ENCODE measurements at regions not wholly inside any gene's neighbourhood (a gene's known extent, or its start where the extent isn't known, plus 50 kb on each side); places are given as distances from the start of the nearest gene placed in this dataset.
"Not testable (repeated sequence)": the region's sequence is repeated elsewhere in the genome, so short reads cannot be mapped to it uniquely, and the experiment has no call there.

DNA sequence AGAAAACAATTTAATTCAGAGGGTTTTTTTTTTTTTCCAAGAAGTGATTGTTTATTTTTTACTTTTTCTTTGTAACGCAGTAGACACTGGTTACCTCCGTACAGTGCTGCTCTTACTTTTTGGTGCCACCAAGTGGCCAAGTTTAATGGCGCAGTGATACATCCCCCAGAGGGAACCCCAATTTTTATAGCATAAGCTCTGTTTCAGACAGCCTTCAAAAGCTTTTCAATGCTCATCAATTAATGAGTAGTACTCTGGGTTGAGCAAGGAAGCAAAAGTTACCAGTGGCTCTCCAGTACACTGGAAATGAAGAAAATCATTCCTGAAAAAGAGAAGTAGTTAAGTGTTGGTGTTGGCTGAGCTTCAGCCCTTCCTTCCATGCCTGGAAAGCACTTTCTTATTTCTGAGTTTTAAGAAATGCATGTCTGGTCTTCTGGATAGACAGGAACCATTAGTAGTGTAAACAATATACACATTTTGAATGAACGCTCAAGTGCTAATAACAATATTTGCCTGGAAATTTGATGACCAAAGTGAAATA lies 129.1 kb upstream of the SMLR1 start:
- CTCF ChIA-PET, result interaction anchor here (0.6 to 2.9 kb wide), 68 partner anchors 11 to 830 kb away, joined by 3 to 55 read pairs (median 4); partner anchors contain the start of genes SAMD3 and TMEM200A
- Mint-ChIP-seq H3K4me1 (ENCODE audit: low read depth) (peaks cover 56% of the 10 kb centered on the region), H3K27me3 (ENCODE audit: low read depth) (no peaks in the 10 kb centered on the region), H3K4me3 (no peak overlapping the region), H3K9me3 (ENCODE audit: insufficient read depth) (peaks cover 15% of the 10 kb centered on the region), H3K36me3 (ENCODE audit: low read depth) (peaks cover 46% of the 10 kb centered on the region), H3K27ac (peak overlapping the region; percentile 80)
- POLR2A ChIA-PET, result interaction anchor here (1.2 to 1.3 kb wide), 2 partner anchors 185 to 376 kb away, joined by 3 to 4 read pairs; no protein-coding TSS in a partner anchor
- ATAC-seq, result peak; percentile 99
- DNase-seq, result peak; percentile 85

DNA sequence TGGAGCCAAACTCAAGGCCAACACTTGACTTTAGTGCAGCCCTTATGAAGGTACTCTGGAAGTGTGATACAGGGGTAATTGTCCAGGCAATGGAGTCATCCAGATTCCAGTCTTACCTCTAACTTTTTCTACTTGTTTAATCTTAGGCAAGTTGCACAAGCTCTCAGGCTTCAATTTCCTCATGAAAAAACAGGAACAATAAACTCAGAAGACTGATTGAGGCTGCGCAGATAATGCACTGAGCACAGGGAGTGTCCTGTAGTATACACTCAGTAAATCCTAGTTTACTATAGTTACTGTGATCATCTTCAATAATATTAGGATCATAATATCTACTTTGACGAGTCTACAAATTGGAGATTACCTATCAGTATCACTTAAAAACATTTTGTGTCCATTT lies 127.5 kb upstream of the SMLR1 start:
- ChIA-PET POLR2A (no interaction called here), CTCF (interaction anchor here (1.1 to 2.9 kb wide), 7 partner anchors 73 to 477 kb away, joined by 3 to 43 read pairs (median 7); partner anchors contain the start of gene SAMD3)
- no peak overlapping the region for H3K27ac Mint-ChIP-seq
- H3K9me3 Mint-ChIP-seq (ENCODE audit: insufficient read depth), result peaks cover 15% of the 10 kb centered on the region
- ATAC-seq, result no peak
- no peak overlapping the region for H3K4me3 Mint-ChIP-seq
- peaks cover 56% of the 10 kb centered on the region for H3K36me3 Mint-ChIP-seq (ENCODE audit: low read depth)
- H3K4me1 Mint-ChIP-seq (ENCODE audit: low read depth), result peaks cover 48% of the 10 kb centered on the region
- H3K27me3 Mint-ChIP-seq (ENCODE audit: low read depth), result no peaks in the 10 kb centered on the region
- DNase-seq, result no peak

DNA sequence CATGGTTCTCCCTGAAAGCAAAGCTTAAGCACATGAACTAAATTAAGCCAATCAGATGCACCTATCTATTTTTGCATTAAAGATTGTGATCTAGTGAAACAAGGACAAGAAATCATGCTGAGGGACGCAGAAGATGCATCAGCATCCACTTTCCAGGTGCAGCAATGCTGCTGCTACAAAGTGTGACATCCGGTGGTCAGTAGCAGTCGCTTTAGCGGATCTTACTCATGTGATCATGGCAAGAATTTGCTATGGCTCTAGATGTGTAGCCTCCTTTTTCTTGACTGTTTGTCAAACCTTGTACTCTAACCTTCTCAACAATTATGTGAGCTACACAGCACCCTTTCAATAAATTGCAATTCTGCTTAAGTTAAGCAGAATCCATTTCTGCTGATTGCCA lies 126.8 kb upstream of the SMLR1 start:
- POLR2A ChIA-PET, result no interaction called here
- Mint-ChIP-seq H3K27ac (no peak overlapping the region), H3K27me3 (ENCODE audit: low read depth) (no peaks in the 10 kb centered on the region)

DNA sequence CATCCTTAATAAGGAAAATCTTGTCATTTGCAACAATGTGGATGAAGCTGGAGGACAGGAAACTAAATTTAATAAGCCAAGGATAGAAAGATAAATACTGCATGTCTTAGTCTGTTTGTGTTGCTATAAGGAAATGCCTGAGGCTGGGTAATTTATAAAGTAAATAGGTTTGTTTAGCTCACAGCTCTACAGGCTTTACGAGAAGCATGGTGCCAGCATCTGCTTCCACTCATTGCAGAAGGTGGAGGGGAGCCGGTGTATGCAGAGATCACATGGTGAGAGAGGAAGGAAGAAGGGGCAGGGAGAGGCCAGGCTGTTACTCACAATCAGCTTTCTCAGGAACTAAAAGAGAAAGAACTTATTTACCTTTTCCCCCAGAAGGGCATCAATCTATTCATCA lies 118.9 kb upstream of the SMLR1 start:
- ChIA-PET CTCF (interaction anchor here (2.5 kb wide), 1 partner anchor 10 kb away, joined by 12 read pairs; no protein-coding TSS in a partner anchor), POLR2A (no interaction called here)
- Mint-ChIP-seq H3K27ac (no peak overlapping the region), H3K9me3 (ENCODE audit: insufficient read depth) (peaks cover 12% of the 10 kb centered on the region), H3K27me3 (ENCODE audit: low read depth) (no peaks in the 10 kb centered on the region), H3K36me3 (ENCODE audit: low read depth) (peaks cover 27% of the 10 kb centered on the region), H3K4me1 (ENCODE audit: low read depth) (peaks cover 14% of the 10 kb centered on the region), H3K4me3 (no peak overlapping the region)
- ATAC-seq (no peak), DNase-seq (no peak)

More for the DNA sequence above, 126.8 kb upstream of the SMLR1 start:
- DNase-seq (no peak), ATAC-seq (no peak)
- no peak overlapping the region for H3K4me3 Mint-ChIP-seq
- H3K9me3 Mint-ChIP-seq (ENCODE audit: insufficient read depth), result peaks cover 15% of the 10 kb centered on the region
- H3K4me1 Mint-ChIP-seq (ENCODE audit: low read depth), result peaks cover 48% of the 10 kb centered on the region
- CTCF ChIA-PET, result interaction anchor here (0.9 to 2.9 kb wide), 5 partner anchors 16 to 374 kb away, joined by 3 to 43 read pairs (median 6); no protein-coding TSS in a partner anchor
- peaks cover 58% of the 10 kb centered on the region for H3K36me3 Mint-ChIP-seq (ENCODE audit: low read depth)

DNA sequence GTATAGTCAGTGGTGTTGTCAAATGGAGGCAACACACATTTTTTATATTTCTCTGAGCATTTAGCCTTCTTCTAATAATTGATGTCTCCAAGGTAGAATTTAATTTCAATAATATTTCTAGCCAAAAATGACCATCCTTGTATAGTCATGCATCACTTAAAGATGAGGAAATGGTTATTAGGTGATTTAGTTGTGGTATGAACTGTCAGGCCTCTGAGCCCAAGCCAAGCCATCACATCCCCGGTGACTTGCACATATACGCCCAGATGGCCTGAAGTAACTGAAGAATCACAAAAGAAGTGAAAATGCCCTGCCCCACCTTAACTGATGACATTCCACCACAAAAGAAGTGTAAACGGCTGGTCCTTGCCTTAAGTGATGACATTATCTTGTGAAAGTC lies 115.6 kb upstream of the SMLR1 start:
- H3K36me3 Mint-ChIP-seq (ENCODE audit: low read depth); H3K9me3 Mint-ChIP-seq (ENCODE audit: insufficient read depth); CTCF ChIA-PET; POLR2A ChIA-PET; DNase-seq; ATAC-seq; H3K27me3 Mint-ChIP-seq (ENCODE audit: low read depth); H3K4me3 Mint-ChIP-seq; H3K27ac Mint-ChIP-seq: not testable (repeated sequence)
- peaks cover 23% of the 10 kb centered on the region for H3K4me1 Mint-ChIP-seq (ENCODE audit: low read depth)

DNA sequence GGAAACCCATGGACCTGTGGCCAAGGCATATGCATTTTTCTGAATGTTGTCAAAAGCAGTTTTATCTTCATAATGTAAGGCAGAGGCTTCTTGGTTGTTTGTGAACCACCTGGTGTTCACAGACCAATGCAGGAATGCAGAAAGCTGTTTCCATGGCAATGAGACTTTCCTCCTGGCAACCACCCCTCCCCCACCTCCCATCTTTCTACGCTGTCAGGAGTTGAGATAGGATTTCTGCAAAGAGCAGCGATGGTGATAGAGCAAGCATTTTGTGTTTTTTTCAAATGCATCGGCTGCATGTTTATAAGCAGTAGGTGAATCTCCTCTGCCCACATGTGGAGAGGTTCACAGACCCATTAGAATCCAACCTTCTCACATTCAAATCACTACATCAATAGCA lies 114.1 kb upstream of the SMLR1 start:
- CTCF ChIA-PET, result no interaction called here
- H3K27ac Mint-ChIP-seq, result no peak overlapping the region
- no peak overlapping the region for H3K4me3 Mint-ChIP-seq
- peaks cover 13% of the 10 kb centered on the region for H3K36me3 Mint-ChIP-seq (ENCODE audit: low read depth)
- POLR2A ChIA-PET, result no interaction called here
- DNase-seq (no peak), ATAC-seq (no peak)
- H3K4me1 Mint-ChIP-seq (ENCODE audit: low read depth), result peaks cover 33% of the 10 kb centered on the region
- H3K27me3 Mint-ChIP-seq (ENCODE audit: low read depth), result no peaks in the 10 kb centered on the region
- H3K9me3 Mint-ChIP-seq (ENCODE audit: insufficient read depth), result peaks cover 7% of the 10 kb centered on the region

DNA sequence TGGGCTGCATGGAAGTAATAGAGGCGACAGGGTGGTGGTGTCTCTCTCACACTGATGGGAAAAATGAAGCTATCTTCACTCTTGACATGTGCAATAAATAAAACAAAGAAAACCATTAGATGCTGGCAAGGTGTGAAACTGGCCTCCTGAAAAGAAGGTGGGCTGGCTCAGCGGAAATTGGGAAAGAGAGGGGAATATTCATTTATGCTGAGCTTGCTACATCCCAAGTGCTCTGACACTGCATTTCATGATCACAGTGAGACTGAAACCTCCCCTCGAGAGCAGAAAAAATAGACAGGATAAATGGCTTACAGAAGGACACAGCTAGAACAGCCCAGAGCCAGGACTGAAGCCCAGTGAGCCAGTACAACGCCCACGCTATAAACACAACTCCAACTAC lies 112.1 kb upstream of the SMLR1 start:
- Mint-ChIP-seq H3K36me3 (ENCODE audit: low read depth) (peaks cover 27% of the 10 kb centered on the region), H3K9me3 (ENCODE audit: insufficient read depth) (peaks cover 9% of the 10 kb centered on the region), H3K27ac (no peak overlapping the region), H3K4me1 (ENCODE audit: low read depth) (peaks cover 41% of the 10 kb centered on the region), H3K4me3 (no peak overlapping the region), H3K27me3 (ENCODE audit: low read depth) (no peaks in the 10 kb centered on the region)
- no peak for ATAC-seq
- DNase-seq, result no peak
- ChIA-PET CTCF (interaction anchor here (0.6 to 1.3 kb wide), 2 partner anchors 31 to 415 kb away, joined by 3 read pairs; no protein-coding TSS in a partner anchor), POLR2A (no interaction called here)

DNA sequence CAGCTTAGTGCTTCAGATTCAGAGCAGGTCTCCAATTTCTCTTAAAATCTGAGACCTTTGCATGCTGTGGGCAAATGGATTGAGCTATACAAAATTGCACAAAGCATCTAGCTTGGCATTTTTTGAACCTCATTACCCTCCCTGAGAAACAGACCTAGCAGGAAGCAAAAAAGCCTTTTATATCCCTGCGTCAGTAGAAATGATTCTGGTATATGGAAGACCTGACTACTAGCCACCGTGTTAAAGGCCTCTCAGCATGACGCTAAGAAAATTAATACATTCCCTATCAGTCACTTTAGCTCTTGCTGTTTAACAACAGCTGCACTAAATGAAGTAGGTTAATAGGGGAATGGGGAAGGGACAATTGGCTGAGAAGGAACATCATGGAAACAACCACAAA lies 110.7 kb upstream of the SMLR1 start:
- Mint-ChIP-seq H3K27ac (no peak overlapping the region), H3K4me3 (no peak overlapping the region), H3K27me3 (ENCODE audit: low read depth) (no peaks in the 10 kb centered on the region), H3K4me1 (ENCODE audit: low read depth) (peaks cover 48% of the 10 kb centered on the region), H3K36me3 (ENCODE audit: low read depth) (peaks cover 27% of the 10 kb centered on the region), H3K9me3 (ENCODE audit: insufficient read depth) (peaks cover 9% of the 10 kb centered on the region)
- POLR2A ChIA-PET, result no interaction called here
- no peak for ATAC-seq
- DNase-seq, result no peak
- CTCF ChIA-PET, result interaction anchor here (0.9 to 2.0 kb wide), 3 partner anchors 15 to 33 kb away, joined by 3 to 9 read pairs (median 6); no protein-coding TSS in a partner anchor

DNA sequence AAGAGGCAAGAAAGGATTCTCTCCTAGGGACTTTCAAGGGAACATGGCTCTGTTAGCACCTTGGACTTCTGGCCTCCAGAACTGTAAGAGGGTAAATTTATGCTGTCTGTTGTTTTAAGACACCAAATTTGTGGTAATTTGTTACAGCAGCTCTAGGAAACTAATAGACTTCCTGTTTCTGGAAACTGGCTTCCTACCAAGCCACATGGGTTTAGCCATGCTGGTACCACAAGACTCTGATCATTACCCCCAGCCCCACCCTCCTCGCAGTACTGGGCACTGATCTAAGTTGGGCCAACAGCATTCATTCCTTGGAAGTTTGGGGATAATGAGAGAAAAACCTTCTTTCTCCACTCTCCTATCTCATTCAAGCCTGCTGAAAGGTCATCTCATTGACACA lies 109.5 kb upstream of the SMLR1 start:
- DNase-seq (peak; percentile 31), ATAC-seq (peak; percentile 70)
- H3K9me3 Mint-ChIP-seq (ENCODE audit: insufficient read depth), result peaks cover 9% of the 10 kb centered on the region
- ChIA-PET POLR2A (no interaction called here), CTCF (interaction anchor here (2.0 kb wide), 1 partner anchor 19 kb away, joined by 9 read pairs; no protein-coding TSS in a partner anchor)
- H3K27me3 Mint-ChIP-seq (ENCODE audit: low read depth), result no peaks in the 10 kb centered on the region
- H3K27ac Mint-ChIP-seq, result peak overlapping the region; percentile 71
- peaks cover 30% of the 10 kb centered on the region for H3K36me3 Mint-ChIP-seq (ENCODE audit: low read depth)
- H3K4me1 Mint-ChIP-seq (ENCODE audit: low read depth), result peaks cover 49% of the 10 kb centered on the region
- H3K4me3 Mint-ChIP-seq, result peak overlapping the region; percentile 26

DNA sequence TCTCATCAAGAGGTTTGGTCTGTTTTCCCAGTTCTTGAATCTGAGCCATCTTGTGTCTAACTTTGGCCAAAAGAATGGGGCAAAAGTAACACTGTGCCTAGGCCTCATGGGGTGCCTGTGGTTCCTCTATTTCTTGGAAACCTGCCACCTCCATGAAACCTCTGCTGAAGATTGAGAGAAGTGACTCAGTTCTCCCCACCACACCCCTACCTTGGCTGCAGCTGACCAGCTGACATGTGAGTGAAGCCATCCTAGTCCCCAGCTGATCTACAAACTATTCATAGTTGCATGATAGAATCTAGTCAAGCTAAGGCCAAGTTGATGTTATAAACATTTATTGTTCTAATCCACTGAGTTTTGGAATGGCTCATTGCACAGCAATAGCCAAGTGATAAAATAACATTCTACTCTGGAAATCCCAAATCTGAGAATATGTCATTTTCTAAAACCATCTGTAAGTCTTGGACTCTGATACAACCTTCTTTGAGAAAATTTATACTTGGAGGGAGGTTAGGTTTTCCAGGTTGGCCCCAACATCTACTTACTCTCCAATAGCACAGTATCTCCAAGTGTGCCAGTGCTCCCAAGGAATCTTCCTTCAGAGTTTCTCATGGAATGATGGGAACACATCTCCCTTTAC lies 107.0 kb upstream of the SMLR1 start:
- CTCF ChIA-PET, result interaction anchor here (1.7 kb wide), 1 partner anchor 22 kb away, joined by 4 read pairs; no protein-coding TSS in a partner anchor
- Mint-ChIP-seq H3K27ac (no peak overlapping the region), H3K36me3 (ENCODE audit: low read depth) (peaks cover 30% of the 10 kb centered on the region)

DNA sequence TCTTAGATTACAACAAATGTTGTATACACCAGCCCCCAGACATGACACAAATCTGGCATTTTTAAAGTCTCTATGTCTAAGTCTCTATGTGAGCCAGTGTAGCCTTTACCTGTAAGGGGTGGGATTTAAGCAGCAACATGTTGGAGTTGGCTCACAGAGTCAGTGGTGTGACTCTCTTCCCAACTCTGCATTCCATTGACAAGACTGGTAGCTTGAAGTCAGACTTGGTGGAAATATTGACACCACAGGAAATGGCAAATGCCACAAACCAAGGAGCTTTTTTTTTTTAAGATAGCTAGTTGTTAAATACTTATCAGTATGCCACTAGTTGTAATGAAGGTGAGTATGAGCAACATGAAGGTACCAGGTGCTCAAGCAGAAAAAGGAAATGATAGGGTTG lies 103.1 kb upstream of the SMLR1 start:
- Mint-ChIP-seq H3K4me3 (no peak overlapping the region), H3K36me3 (ENCODE audit: low read depth) (peaks cover 12% of the 10 kb centered on the region), H3K4me1 (ENCODE audit: low read depth) (peaks cover 35% of the 10 kb centered on the region), H3K27me3 (ENCODE audit: low read depth) (no peaks in the 10 kb centered on the region), H3K27ac (peak overlapping the region; percentile 44), H3K9me3 (ENCODE audit: insufficient read depth) (no peaks in the 10 kb centered on the region)
- peak; percentile 33 for DNase-seq
- ChIA-PET POLR2A (no interaction called here), CTCF (interaction anchor here (0.6 to 4.0 kb wide), 4 partner anchors 20 to 402 kb away, joined by 3 to 15 read pairs (median 4); no protein-coding TSS in a partner anchor)
- peak; percentile 79 for ATAC-seq

More for the DNA sequence above, 107.0 kb upstream of the SMLR1 start:
- no peak for DNase-seq
- Mint-ChIP-seq H3K4me3 (no peak overlapping the region), H3K27me3 (ENCODE audit: low read depth) (no peaks in the 10 kb centered on the region), H3K4me1 (ENCODE audit: low read depth) (peaks cover 61% of the 10 kb centered on the region), H3K9me3 (ENCODE audit: insufficient read depth) (peaks cover 9% of the 10 kb centered on the region)
- POLR2A ChIA-PET, result interaction anchor here (0.7 kb wide), 1 partner anchor 390 kb away, joined by 3 read pairs; no protein-coding TSS in a partner anchor
- ATAC-seq, result no peak

DNA sequence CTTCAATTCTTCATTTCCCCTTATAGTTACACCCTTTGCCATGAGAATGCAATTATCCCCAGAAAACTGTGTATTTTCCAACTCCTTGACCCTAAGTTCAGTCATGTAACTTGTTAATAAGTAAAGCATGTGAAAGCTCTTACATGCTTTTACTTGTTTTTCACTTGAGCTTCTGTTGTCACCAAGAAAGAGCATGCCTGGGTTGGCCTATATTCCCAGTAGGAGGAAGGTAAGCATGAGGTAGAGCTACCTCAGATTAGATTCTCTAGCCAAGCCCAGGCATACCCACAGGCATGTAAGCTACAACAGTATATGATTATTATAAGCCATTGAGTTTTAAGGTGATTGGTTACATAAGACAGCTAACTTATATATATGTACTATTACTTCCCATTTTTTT lies 101.7 kb upstream of the SMLR1 start:
- H3K9me3 Mint-ChIP-seq (ENCODE audit: insufficient read depth), result no peaks in the 10 kb centered on the region
- no peak for DNase-seq
- no peaks in the 10 kb centered on the region for H3K27me3 Mint-ChIP-seq (ENCODE audit: low read depth)
- H3K36me3 Mint-ChIP-seq (ENCODE audit: low read depth), result peaks cover 6% of the 10 kb centered on the region
- no peak overlapping the region for H3K27ac Mint-ChIP-seq
- ChIA-PET POLR2A (no interaction called here), CTCF (interaction anchor here (4.0 kb wide), 1 partner anchor 27 kb away, joined by 15 read pairs; no protein-coding TSS in a partner anchor)
- H3K4me3 Mint-ChIP-seq, result no peak overlapping the region
- H3K4me1 Mint-ChIP-seq (ENCODE audit: low read depth), result peaks cover 22% of the 10 kb centered on the region
- no peak for ATAC-seq
